ENCODE measurements at regions not wholly inside any gene's neighbourhood (a gene's known extent, or its start where the extent isn't known, plus 50 kb on each side); places are given as distances from the start of the nearest gene placed in this dataset.
A peak's percentile ranks its signal among the peaks of the same experiment; 100 is the strongest.

GRCh38 chr2:33775306-33775705, 176.2 kb upstream of the FAM98A start:
- DNase-seq (ENCODE audit: low spot score), result no peak

DNA sequence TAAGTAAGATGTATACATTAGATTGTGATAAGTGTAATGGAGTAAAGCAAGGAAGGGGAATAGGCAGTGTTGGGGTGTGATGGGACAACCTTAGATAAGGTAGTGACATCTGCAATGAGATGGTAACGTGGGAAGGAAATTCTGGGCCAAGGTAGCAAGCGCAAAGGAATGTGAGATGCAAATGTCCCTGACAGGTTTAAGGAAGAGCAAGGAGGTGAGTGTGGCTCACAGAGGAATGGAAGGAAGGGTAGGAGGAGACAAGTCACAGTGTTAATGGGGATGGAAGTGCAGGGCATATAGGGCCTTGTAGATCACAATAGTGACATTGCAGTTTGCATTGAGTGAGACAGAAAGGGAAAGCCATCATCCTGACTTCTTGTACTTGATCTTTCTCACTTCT, 170.9 kb upstream of the FAM98A start:
- no peak for DNase-seq (ENCODE audit: low spot score)

- DNase-seq (ENCODE audit: low spot score), result no peak
These were observed 167.1 kb upstream of the FAM98A start for GRCh38 chr2:33766175-33766574.

- no peak for DNase-seq (ENCODE audit: low spot score)
These were observed 166.0 kb upstream of the FAM98A start for GRCh38 chr2:33765122-33765521.

- DNase-seq (ENCODE audit: low spot score), result no peak
These were observed 165.5 kb upstream of the FAM98A start for GRCh38 chr2:33764551-33764950.

DNA sequence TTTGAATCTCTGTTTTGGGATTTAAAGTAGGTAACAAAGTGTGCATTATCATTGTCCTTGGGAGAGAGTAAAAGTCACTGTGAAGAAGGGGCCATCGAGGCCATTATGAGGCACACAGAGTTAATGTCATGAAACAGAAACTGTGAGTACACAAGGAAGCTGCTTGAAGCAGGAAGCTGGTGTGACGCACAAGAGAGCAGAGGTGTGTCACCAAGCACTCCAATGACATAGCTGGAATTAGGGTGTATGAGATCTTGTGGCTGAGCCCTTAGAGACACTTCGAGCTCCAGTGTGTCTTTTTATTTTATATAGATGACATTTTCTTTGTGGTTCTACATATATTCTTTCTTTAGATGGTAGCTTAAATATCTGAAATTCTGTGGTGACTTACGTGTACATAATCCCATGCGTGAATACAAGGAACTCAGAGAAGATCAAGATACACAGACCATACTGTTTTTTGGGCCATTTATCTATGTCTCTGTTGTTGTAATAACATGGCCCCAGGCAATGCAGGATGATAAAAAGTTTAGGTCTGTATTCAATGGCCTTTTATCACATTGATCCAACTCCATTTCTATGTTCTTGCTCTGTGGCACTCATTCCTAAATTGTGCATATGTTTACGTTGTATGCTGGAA, 164.7 kb upstream of the FAM98A start:
- DNase-seq (ENCODE audit: low spot score), result peak; percentile 41

- no peak for DNase-seq (ENCODE audit: low spot score)
These were observed 163.5 kb upstream of the FAM98A start for GRCh38 chr2:33762636-33763035.

DNA sequence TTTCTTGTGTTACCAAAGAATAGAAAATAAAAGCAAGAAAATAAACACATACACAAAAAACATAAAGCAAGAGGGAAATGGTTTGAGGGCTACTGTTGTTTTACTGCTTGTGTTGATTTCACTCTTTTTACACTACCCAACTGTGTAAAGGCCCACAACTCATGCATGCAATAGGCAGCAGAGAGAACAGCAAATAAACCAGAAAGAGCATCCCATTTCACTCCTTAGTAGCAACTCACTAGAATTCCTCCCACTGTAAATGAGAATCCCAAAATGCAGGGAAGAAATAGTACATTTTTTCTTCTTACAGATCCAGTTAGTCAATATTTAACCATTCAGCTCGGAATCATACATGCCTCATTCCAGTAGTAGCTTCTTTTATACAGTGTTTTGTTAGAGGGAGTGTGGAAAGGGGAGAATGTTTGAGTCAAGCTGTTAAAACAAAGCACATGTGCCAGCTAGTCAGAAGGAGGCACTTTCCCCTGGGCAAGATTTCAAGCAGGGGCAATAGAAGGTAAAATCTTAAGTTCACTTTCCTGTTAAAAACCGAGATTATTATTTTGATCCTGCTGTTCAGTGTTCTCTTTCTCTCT, 147.2 kb upstream of the FAM98A start:
- peak; percentile 30 for DNase-seq (ENCODE audit: low spot score)

DNA sequence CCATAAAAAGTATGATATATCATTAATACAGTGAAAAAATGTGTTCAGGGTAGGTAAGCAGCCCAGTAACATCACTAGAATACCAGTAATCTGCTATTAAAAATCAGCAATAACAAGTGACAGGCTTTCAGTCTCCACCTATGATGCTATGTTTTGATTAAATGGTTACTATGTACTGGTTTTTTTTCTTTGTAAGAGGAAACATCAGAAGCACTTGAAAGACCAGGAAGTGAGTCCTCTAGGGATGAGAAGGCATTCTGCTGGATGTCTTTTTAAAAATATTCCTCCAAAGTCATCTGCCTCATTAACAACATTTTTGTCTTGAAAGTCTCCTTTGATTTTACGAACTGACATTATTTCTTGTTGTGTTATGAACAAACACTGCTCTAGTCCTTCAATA, 136.0 kb upstream of the FAM98A start:
- peak; percentile 13 for DNase-seq (ENCODE audit: low spot score)

DNA sequence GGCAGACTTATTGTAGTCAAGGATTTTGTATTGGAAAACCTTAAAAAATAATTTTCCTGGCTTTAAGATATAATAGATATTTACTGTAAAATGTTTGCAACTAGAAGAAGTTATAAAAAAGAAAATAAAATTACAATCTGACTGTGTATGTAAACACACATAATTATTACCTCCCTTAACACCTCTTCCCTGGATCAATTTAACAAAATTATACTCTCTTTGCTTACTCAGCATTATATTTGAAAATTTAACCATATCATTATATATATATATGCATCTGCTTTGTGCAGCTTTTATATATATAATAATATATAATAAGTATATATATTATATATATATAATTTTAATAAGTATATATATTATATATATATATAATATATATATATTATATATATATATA, 131.7 kb upstream of the FAM98A start:
- DNase-seq (ENCODE audit: low spot score), result no peak

- no peak for DNase-seq (ENCODE audit: low spot score)
These were observed 131.1 kb upstream of the FAM98A start for GRCh38 chr2:33730193-33730592.

DNA sequence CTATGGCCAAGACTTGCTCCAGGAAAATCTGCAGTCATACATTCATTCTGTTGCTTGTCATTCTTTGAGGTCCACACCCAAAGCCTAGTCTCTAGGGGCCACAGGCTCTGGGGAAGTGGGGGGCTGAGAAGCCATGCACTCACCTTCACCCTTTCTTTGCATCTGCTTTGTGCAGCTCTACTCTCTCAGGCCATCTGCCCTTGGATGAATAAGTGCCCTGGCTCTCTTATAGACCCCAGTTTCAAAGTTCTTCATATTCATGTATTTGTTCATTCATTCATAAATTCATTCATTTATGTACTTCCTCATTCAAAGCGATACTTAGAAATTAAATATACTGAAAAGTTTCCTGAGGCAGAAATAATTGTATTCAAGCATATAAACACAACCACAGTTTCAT, 130.3 kb upstream of the FAM98A start:
- DNase-seq (ENCODE audit: low spot score), result no peak

GRCh38 chr2:33728106-33728505, 129.0 kb upstream of the FAM98A start:
- DNase-seq (ENCODE audit: low spot score), result no peak

DNA sequence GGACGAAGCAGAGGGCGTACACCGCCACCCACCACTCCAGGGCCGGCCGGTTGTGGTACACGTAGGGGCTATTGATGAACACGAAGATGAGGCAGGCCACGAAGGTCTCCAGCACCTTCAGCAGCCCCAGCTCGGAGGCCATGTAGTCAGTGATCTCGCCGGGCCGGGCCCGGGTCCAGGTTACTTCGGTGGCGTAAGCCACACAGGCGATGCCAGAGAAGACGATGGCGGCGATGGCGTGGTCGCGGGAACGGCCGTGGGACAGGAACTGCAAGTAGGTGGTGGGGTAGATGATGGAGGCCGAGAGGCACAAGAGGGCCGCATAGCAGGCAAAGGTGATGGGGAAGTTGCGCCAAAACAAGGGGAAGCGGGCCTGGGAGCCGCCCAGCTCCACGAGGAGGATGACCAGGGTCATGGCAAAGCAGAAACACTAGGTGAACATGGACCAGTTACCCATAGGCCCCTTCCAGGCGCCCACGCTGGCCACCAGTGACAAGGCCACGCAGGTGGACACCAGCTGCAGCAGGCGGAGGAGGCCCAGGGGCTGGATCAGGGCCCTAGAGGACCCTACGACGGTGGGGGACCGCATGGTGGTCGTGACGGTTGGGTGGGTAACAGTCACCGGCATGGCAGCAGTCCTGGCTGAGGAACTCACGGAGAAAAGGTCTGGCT, 128.4 kb upstream of the FAM98A start:
- DNase-seq (ENCODE audit: low spot score), result no peak

- DNase-seq (ENCODE audit: low spot score), result no peak
These were observed 127.3 kb upstream of the FAM98A start for GRCh38 chr2:33726415-33726814.

DNA sequence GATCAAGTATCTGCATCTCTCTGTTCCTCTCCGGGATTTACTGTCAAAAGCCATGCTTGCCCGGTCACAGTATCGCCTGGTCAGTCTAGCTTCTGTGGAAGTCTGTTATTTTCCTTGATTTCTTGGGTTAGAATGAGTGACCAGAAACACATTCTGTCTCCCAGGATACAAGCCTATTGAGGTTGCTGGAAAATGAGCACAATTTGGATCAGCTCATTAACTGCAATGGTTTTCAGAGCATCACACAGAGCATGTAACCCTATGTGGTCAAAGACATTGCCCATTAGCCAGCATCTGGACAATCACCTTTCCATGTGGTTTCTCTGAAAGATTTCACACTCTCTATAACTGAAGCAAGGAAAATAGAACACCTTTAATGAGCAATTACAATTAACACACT, 124.2 kb upstream of the FAM98A start:
- no peak for DNase-seq (ENCODE audit: low spot score)

DNA sequence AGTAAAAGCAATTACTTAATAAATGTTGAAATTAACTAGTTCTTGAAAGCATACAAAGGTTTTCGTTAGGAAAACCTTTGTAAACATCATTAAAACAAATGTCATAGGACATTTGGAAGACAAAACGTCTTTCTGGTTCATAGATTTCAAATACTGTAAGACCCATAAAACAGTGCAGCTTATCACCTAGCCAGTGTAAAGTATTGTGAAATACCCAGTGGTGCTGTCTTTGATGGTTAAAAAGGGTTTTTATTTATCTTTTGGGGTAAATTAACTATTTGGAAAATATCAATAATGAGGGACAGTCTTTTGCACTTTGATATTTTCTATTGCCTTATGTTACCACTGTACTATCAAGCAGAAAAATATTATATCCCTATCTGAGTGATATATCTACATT, 120.0 kb upstream of the FAM98A start:
- no peak for DNase-seq (ENCODE audit: low spot score)

DNA sequence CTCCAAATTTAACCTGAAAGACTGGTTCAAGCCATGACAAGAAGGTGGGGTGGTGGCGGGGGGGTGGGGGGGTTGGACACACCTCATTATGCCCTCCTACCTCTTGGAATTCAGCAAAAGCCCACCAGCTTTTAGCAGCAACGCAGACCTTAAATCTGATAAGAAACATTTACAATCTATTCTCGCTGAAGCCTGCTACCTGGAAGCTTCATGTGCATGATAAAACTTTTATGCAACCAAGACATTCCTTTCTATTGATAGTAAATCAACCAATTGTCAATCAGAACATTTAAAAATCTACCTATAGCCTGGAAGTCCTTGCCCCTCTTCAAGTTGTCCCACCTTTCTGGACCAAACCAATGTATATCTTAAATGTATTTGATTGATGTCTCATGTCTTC, 113.6 kb upstream of the FAM98A start:
- DNase-seq (ENCODE audit: low spot score), result no peak

DNA sequence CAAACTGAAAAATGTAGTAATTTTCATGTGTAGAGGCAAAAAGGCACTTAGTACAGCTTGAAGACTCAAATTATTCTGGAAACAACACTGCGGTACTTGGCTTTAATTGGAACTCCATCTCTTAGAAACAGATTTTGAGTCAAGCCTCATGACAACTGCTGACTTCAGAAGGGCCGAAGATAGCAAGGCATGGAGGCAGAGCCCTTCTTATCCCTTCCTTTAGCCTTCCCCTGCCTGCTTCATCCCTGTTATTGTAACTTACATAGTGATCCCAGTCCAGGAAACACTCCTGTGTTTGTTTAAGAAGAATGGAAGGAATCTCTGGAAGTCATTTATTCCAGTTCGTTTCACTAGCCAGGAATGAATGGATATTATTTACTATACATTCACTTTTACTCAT, 110.9 kb upstream of the FAM98A start:
- DNase-seq (ENCODE audit: low spot score), result no peak

GRCh38 chr2:33707312-33707711, 108.2 kb upstream of the FAM98A start:
- DNase-seq (ENCODE audit: low spot score), result no peak

DNA sequence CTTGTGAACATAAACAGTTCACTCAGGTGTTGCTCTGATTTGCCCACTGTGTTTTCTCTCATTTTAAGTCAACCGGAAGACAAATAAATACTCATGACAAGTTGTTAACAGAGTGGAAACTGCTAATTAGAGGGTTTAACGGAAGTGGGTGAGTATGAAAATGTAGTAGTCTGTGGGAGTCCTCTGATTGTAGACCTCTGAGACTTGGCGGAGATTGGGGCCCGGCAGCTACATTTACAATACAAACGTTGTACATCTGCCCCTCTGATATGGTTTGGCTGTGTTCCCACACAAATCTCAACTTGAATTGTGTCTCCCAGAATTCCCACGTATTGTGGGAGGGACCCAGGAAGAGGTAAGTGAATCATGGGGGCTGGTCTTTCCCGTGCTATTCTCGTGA, 107.3 kb upstream of the FAM98A start:
- no peak for DNase-seq (ENCODE audit: low spot score)

- DNase-seq (ENCODE audit: low spot score), result peak; percentile 8
These were observed 105.3 kb upstream of the FAM98A start for GRCh38 chr2:33704406-33704855.

DNA sequence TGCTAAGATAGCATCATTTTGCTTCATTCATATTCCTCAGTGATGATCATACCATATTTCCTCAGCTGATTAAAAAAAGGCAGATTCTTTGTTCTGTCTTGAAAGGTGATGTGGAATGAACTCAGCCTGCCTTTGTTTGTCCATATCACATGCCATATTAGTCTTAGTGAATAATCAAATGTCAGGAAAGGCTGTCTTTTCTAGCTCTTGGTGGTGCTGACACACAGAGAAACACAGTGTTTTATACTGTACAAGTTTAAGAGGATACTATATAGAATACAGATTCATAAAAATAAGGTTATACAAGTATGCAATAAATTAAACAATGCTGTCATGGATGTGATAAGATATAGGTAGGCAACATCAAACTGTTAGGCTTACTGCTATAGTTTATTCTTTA, 97.1 kb upstream of the FAM98A start:
- no peak for DNase-seq (ENCODE audit: low spot score)

DNA sequence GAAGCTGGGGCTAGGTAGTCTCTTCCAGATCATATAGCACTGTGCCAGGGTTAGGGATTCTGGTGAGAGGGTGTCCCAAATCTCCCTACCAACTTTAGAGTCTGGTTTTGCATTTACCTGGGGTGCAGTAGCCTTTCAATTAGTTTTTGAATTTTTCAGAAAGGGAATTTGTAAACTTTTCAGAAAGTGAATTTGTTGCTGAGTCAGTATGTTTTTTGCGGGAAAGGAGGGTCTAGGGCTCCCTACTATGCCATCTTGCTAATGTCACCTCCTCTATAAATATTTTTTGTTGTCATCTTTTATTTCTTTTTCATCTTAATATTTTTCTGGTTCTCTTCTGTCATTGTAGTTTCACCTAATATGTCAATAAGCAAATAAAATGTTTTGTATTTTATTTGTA, 95.8 kb upstream of the FAM98A start:
- no peak for DNase-seq (ENCODE audit: low spot score)
